ENCODE measurements at regions not wholly inside any gene's neighbourhood (a gene's known extent, or its start where the extent isn't known, plus 50 kb on each side); places are given as distances from the start of the nearest gene placed in this dataset.
"Not testable (repeated sequence)": the region's sequence is repeated elsewhere in the genome, so short reads cannot be mapped to it uniquely, and the experiment has no call there.

- DNase-seq (ENCODE audit: low read depth in 2 of 2): no peak
Observed at GRCh38 chr10:113470372-113471240, 82.2 kb upstream of the HABP2 start.

- DNase-seq (ENCODE audit: low read depth in 2 of 2): no peak
Observed at GRCh38 chr10:113471241-113471996, 81.4 kb upstream of the HABP2 start.

- no peak for DNase-seq (ENCODE audit: low read depth in 2 of 2)
Observed at GRCh38 chr10:113473011-113473410, 79.8 kb upstream of the HABP2 start.

DNA sequence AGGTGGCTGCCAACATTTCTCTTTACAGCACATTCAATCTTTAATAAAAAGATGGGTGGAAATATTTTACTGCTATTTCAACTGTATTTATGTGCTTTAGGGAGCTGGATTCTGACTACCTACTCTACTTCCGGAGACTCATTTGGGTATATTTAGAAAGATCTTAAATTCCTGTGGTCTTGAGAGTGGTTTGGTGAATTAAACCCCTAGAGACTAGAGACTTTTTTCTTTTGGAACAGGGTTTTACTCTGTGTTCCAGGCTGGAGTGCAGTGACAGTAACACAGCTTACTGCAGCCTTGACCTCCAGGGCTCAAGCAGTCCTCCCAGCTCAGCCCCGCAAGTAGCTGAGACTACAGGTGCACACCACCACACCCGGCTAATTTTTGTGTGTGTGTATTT lies 79.0 kb upstream of the HABP2 start:
- no peak for DNase-seq (ENCODE audit: low read depth in 2 of 2)

- no peak for DNase-seq (ENCODE audit: low read depth in 2 of 2)
Observed at GRCh38 chr10:113474752-113475151, 78.1 kb upstream of the HABP2 start.

GRCh38 chr10:113475381-113475807 lies 77.5 kb upstream of the HABP2 start:
- no peak for DNase-seq (ENCODE audit: low read depth in 2 of 2)

GRCh38 chr10:113476191-113476590 lies 76.7 kb upstream of the HABP2 start:
- DNase-seq (ENCODE audit: low read depth in 2 of 2): no peak

GRCh38 chr10:113476673-113477072 lies 76.2 kb upstream of the HABP2 start:
- DNase-seq (ENCODE audit: low read depth in 2 of 2): no peak

- DNase-seq (ENCODE audit: low read depth in 2 of 2): no peak
Observed at GRCh38 chr10:113477451-113477850, 75.4 kb upstream of the HABP2 start.

DNA sequence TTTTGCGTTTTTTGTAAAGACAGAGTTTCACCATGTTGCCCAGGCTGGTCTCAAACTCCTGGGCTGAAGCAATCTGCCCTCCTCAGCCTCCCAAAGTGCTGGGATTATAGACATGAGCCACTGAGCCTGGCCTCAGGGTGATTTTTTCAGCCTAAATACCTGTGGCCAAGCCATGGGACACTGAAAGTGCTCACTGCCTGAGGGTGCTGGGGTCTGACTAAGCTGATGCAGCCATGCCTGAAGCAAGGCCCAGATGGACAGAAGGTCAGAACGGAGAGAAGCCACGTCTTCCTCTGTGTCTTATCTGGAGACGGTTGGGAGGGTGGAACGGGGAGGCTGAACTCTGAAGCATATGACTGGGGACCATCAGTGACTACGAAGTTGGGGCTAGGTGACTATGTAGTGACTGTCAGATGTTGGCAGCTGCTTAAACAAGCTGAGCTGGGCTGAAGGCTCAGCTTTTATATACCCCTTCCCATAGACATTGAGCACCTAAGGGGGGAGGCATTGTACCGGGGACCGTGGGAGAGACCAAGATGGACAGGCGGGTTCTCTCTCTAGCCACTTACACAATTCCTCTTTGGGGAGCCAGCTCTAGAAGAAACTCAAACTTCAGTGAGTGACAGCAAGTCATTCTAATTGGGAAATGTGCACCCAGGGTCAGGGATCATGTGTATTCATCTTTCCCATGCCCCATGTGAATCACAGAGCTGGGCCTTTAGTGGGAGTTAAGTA lies 73.3 kb upstream of the HABP2 start:
- no peak for DNase-seq (ENCODE audit: low read depth in 2 of 2)

DNA sequence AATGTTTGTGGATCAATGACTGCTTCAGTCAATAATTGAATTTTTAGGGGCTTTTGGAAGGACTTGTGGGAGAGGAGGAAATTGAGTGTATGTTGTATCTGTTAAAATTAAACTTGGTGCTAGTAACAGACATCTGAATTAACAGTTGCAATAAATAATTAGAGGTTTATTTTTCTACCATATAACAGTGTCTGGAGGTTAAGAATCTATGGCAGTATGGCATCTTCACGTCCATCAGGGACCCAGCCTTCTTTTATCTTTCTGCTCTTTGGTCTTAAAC lies 72.8 kb upstream of the HABP2 start:
- no peak for DNase-seq (ENCODE audit: low read depth in 2 of 2)

GRCh38 chr10:113480851-113481502 lies 71.9 kb upstream of the HABP2 start:
- DNase-seq (ENCODE audit: low read depth in 2 of 2): no peak

DNA sequence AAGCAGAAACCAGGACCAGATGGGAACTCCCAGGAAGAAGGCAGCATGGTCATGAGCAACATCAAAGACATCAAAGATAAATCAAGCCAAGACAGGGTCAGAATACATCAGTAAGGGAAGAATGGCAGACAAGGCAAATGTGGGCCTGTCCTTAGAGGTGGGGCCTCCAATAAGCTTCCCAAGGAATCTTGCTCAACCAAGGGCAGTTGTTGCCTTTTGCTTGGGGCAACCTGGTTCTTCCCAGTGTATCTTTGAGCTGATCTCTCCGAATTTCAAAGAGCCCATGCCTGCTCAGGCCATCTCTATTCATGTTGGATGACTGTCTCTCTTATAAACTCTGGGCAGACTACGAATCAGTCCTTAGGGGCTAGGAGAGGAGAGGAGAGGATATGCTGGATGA lies 68.4 kb upstream of the HABP2 start:
- no peak for DNase-seq (ENCODE audit: low read depth in 2 of 2)

GRCh38 chr10:113485736-113486135 lies 67.1 kb upstream of the HABP2 start:
- DNase-seq (ENCODE audit: low read depth in 2 of 2): no peak

GRCh38 chr10:113486531-113486930 lies 66.3 kb upstream of the HABP2 start:
- no peak for DNase-seq (ENCODE audit: low read depth in 2 of 2)

GRCh38 chr10:113487154-113487553 lies 65.7 kb upstream of the HABP2 start:
- DNase-seq (ENCODE audit: low read depth in 2 of 2): no peak

GRCh38 chr10:113488186-113488585 lies 64.7 kb upstream of the HABP2 start:
- DNase-seq (ENCODE audit: low read depth in 2 of 2): no peak

DNA sequence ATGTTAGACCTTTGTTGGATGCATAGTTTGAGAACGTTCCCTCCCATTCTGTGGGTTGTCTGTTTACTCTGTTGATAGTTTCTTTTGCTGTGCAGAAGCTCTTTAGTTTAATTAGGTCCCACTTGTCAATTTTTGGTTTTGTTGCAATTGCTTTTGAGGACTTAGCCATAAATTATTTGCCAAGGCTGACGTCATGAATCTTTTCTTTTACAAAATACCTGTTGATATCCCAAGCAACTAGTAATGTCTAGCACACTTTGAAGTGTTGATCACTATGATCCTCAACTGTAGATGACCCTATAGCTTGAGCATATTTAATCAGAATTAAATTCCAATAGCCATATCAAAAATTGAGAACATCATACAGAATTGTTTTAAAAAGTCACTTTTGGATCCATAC lies 63.3 kb upstream of the HABP2 start:
- not testable (repeated sequence) for DNase-seq (ENCODE audit: low read depth in 2 of 2)

GRCh38 chr10:113491967-113492565 lies 60.8 kb upstream of the HABP2 start:
- DNase-seq (ENCODE audit: low read depth in 2 of 2): no peak

DNA sequence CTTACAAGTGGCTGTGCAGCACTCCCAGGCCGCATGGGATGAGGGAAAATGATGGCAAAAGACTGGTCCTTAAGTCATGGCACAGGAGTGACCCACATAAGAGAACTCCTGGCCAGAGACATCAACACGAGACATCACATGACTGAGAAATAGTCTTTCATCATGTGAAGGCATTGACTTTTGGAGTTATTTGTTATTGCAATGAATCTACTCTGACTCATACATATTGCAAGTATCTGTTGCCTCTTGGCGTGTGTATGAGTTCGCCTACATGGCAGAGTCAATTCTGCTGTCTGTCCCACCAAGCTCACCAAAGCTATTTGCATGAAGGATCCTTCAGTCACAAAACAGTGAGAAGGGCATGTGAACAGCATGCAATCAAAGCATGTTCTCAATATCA lies 59.7 kb upstream of the HABP2 start:
- DNase-seq (ENCODE audit: low read depth in 2 of 2): no peak

GRCh38 chr10:113493882-113494301 lies 59.0 kb upstream of the HABP2 start:
- DNase-seq (ENCODE audit: low read depth in 2 of 2): no peak

DNA sequence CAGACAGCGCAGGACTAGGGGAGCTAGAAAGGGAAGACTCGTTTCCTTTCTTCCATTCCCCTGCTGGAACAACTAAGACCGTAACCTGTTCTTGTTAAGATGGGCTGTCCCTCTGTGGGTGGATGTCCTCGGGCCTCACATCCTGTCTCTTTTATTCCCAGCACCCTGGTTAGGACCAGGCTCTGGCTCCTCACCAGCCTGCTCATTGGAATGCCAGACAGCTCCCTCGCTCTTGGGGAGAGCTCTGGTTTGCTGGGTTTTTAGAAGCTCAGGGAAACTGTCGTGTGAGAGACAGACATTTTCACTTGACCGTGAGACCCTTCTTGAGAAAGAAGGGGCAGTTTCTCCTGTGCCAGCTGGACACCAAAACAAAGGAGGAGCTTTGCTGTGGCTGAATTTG lies 58.1 kb upstream of the HABP2 start:
- DNase-seq (ENCODE audit: low read depth in 2 of 2): no peak

All from stimulated activated CD8-positive, alpha-beta memory T cell treated with anti-CD3 and anti-CD28 coated beads, Interleukin-15, amount 100 ng/mL, for 4 hours (primary cell).